ENCODE measurements at regions not wholly inside any gene's neighbourhood (a gene's known extent, or its start where the extent isn't known, plus 50 kb on each side); places are given as distances from the start of the nearest gene placed in this dataset.

DNA sequence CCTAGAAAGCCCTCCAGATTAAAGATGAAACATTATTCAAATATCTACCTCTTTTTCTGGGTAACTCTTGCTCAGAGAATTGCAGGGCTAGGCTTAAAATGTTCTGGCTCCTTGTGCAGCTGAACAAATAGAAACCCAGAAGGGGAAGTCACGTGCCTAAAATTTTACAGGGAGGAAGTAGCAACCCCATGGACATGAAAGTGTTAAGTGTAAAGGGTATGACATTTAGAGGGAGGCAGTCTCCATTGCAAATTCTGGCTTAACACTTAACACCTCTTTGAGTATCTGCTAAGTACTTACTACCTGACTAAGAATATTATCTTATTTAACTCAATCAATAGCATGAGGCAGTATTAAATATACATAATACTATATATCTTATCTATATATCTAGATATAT is 376.1 kb upstream of the ERCC4 start (continued):
- no peak for TF ChIP-seq SOX13 (IDR thresholded peaks at IDR 0.05)
- no peak for TF ChIP-seq SOX13 (CRISPR knock-in tag; conservative IDR thresholded peaks at IDR 0.05 in 1 of 2, IDR thresholded peaks at IDR 0.05 in 1 of 2)
- TF ChIP-seq, protein P1, sequence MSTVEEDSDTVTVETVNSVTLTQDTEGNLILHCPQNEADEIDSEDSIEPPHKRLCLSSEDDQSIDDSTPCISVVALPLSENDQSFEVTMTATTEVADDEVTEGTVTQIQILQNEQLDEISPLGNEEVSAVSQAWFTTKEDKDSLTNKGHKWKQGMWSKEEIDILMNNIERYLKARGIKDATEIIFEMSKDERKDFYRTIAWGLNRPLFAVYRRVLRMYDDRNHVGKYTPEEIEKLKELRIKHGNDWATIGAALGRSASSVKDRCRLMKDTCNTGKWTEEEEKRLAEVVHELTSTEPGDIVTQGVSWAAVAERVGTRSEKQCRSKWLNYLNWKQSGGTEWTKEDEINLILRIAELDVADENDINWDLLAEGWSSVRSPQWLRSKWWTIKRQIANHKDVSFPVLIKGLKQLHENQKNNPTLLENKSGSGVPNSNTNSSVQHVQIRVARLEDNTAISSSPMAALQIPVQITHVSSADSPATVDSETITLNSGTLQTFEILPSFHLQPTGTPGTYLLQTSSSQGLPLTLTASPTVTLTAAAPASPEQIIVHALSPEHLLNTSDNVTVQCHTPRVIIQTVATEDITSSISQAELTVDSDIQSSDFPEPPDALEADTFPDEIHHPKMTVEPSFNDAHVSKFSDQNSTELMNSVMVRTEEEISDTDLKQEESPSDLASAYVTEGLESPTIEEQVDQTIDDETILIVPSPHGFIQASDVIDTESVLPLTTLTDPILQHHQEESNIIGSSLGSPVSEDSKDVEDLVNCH (CRISPR knock-in tag; IDR thresholded peaks at IDR 0.05): no peak
- TF ChIP-seq RBFOX2 (IDR thresholded peaks at IDR 0.05; ENCODE audit: low read depth, low read length): no peak
- TF ChIP-seq ZNF3 (CRISPR knock-in tag; IDR thresholded peaks at IDR 0.05): no peak
- no peak for TF ChIP-seq ZNF335 (CRISPR knock-in tag; IDR thresholded peaks at IDR 0.05)
- TF ChIP-seq XRCC5 (optimal IDR thresholded peaks at IDR 0.05; ENCODE audit: low read length): no peak
- no peak for TF ChIP-seq NR2F1 (CRISPR knock-in tag; IDR thresholded peaks at IDR 0.05)
- no peak for TF ChIP-seq ZNF44 (CRISPR knock-in tag; IDR thresholded peaks at IDR 0.05)
- no peak for TF ChIP-seq KAT7 (CRISPR knock-in tag; IDR thresholded peaks at IDR 0.05; ENCODE audit: borderline replicate concordance)
- TF ChIP-seq PRPF4 (IDR thresholded peaks at IDR 0.05; ENCODE audit: low read depth, low read length, poor library complexity, severe bottlenecking): no peak
- no peak for TF ChIP-seq ETV6 (CRISPR knock-in tag; conservative IDR thresholded peaks at IDR 0.05)
- no peak for TF ChIP-seq KLF9 (CRISPR knock-in tag; IDR thresholded peaks at IDR 0.05; ENCODE audit: low read depth)

DNA sequence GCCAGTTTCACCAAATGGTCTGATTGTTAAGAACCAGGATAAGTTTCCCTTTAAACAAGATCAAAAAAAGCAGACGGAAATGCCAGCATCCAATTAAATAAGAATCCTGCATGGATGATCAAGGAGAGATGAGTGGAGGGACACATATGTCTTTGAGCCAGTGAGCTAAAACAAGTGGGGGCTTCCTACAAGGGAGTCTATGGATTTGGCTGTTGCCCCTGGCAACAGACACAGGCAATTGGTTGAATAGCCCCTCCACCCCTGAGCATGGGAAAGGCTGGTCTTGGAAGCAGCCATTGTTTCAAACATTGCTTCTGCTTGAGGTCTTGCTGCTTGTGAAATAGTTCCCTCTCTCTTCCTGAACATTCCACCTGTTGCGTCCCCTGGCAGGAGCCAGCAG is 374.7 kb upstream of the ERCC4 start:
- WGBS (ENCODE audit: low lambda C conversion rate): 47% methylated on average over 2 of the region's 2 CpGs
- FAIRE-seq: no peak

More for the DNA sequence above, 374.7 kb upstream of the ERCC4 start:
- H3K9me3 ChIP-seq (ENCODE audit: low read length): no peaks in the 10 kb centered on the region
- H2AFZ ChIP-seq (ENCODE audit: low read length): no peak overlapping the region
- H3K36me3 ChIP-seq (replicated peaks in 1 of 2; ENCODE audit: control insufficient read depth in 1 of 2, insufficient read depth in 2 of 2, low read length in 2 of 2): no peaks in the 10 kb centered on the region
- H3K4me3 ChIP-seq (replicated peaks in 1 of 3; ENCODE audit: insufficient read depth in 1 of 3, low read depth in 2 of 3, low read length in 3 of 3): no peak overlapping the region
- H3K27me3 ChIP-seq (ENCODE audit: control insufficient read depth in 1 of 2, insufficient read depth in 2 of 2, low read length in 2 of 2): no peaks in the 10 kb centered on the region
- CTCF ChIA-PET (ENCODE audit: low intra/inter-chr PET ratio, low total read pairs): no interaction called here
- no peak overlapping the region for H3K9ac ChIP-seq (ENCODE audit: insufficient read depth, low read depth, low read length)
- POLR2A ChIA-PET: no interaction called here
- no peaks in the 10 kb centered on the region for H3K79me2 ChIP-seq (ENCODE audit: insufficient read depth, low read length)
- no peaks in the 10 kb centered on the region for H3K4me1 ChIP-seq (ENCODE audit: insufficient read depth, low read length)
- H4K20me1 ChIP-seq (ENCODE audit: insufficient read depth, low read length): no peaks in the 10 kb centered on the region
- in situ Hi-C loops (cut with HindIII; ENCODE audit: extremely low pct_ligation_motif_present, low pct_unique_long_range_greater_than_20kb) (no loop called here), intact Hi-C loops (cut with micrococcal nuclease; ENCODE audit: unreplicated experiment) (no loop called here)
- TF ChIP-seq ZFP36L2 (CRISPR knock-in tag; IDR thresholded peaks at IDR 0.05) (no peak), ZNF747 (CRISPR knock-in tag; IDR thresholded peaks at IDR 0.05; ENCODE audit: borderline replicate concordance) (no peak), ZC3H4 (CRISPR knock-in tag; IDR thresholded peaks at IDR 0.05; ENCODE audit: borderline replicate concordance) (no peak), ZNF20 (CRISPR knock-in tag; IDR thresholded peaks at IDR 0.05) (no peak), HNRNPUL1 (IDR thresholded peaks at IDR 0.05; ENCODE audit: low read depth, low read length) (no peak), ZNF207 (IDR thresholded peaks at IDR 0.05; ENCODE audit: borderline replicate concordance) (no peak), CREB1 (IDR thresholded peaks at IDR 0.05) (no peak), CREB1 (CRISPR knock-in tag; IDR thresholded peaks at IDR 0.05) (no peak), FOXK2 (IDR thresholded peaks at IDR 0.05) (no peak), NCOA1 (CRISPR knock-in tag; IDR thresholded peaks at IDR 0.05) (no peak), SOX13 (IDR thresholded peaks at IDR 0.05) (no peak), SOX13 (CRISPR knock-in tag; conservative IDR thresholded peaks at IDR 0.05 in 1 of 2, IDR thresholded peaks at IDR 0.05 in 1 of 2) (no peak)
- ATAC-seq (no peak), DNase-seq (ENCODE audit: low spot score) (no peak)
- H3K4me2 ChIP-seq (ENCODE audit: low read depth, low read length): no peak overlapping the region
- no peak overlapping the region for H3K27ac ChIP-seq (ENCODE audit: extremely low read length, insufficient read depth, low read length)
- BruUV-seq (replicated peaks): no TSS peak
